Uterus (tissue), 2 donors: ENCODE measurements at regions not wholly inside any gene's neighbourhood (a gene's known extent, or its start where the extent isn't known, plus 50 kb on each side); places are given as distances from the start of the nearest gene placed in this dataset.

ENCODE experiments used
- CTCF ChIP-seq, 4 experiments: fragments of 200-600 bp in 2 of 4; fragments of 450-650 bp in 2 of 4; sonication (generic) in 2 of 4; IDR thresholded peaks; one replicate each; pipeline ENCODE4 v1.5.1; 2016 to 2019; ENCODE audit warnings: antibody characterized with exemption in 4 of 4, mild to moderate bottlenecking in 2 of 4, moderate library complexity in 1 of 4
- POLR2A ChIP-seq, 2 donors: fragments of 450-650 bp; IDR thresholded peaks; one replicate each; pipeline ENCODE4 v1.6.1; 2016; ENCODE audit warnings: antibody characterized with exemption in 2 of 2, mild to moderate bottlenecking in 1 of 2, moderate library complexity in 1 of 2

GRCh38 chr1:5507340-5507739 lies 484.9 kb downstream of the NPHP4 start:
- TF ChIP-seq CTCF (IDR thresholded peaks at IDR 0.05) (no peak), POLR2A (IDR thresholded peaks at IDR 0.05) (no peak)
